ENCODE measurements at regions not wholly inside any gene's neighbourhood (a gene's known extent, or its start where the extent isn't known, plus 50 kb on each side); places are given as distances from the start of the nearest gene placed in this dataset.
"Not testable (repeated sequence)": the region's sequence is repeated elsewhere in the genome, so short reads cannot be mapped to it uniquely, and the experiment has no call there.

DNA sequence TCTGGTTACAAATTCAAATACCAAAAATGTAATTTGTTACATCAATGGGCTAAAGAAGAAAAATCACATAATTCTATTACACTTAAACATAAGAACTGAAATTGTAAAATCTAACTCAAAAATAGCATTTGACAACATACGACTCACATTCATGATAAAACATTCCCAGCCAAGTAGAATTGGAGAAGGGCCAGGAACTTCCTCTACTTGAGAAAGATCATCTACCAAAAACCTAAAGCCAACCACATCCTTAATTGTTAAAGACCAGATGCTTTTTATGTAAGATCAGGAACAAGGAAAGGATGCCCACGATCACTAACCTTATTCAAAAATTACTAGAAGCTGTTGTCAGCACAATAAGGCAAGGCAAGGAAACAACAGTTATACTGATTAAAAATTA, 1819.8 kb upstream of the C9orf72 start:
- DNase-seq = no peak
- Mint-ChIP-seq H3K9me3 (no peaks in the 10 kb centered on the region), H3K4me3 (no peak overlapping the region), H3K36me3 (ENCODE audit: insufficient read depth) (no peaks in the 10 kb centered on the region), H3K27me3 (ENCODE audit: low read depth) (no peaks in the 10 kb centered on the region), H3K4me1 (ENCODE audit: low read depth) (no peaks in the 10 kb centered on the region)
- no peak for ATAC-seq

DNA sequence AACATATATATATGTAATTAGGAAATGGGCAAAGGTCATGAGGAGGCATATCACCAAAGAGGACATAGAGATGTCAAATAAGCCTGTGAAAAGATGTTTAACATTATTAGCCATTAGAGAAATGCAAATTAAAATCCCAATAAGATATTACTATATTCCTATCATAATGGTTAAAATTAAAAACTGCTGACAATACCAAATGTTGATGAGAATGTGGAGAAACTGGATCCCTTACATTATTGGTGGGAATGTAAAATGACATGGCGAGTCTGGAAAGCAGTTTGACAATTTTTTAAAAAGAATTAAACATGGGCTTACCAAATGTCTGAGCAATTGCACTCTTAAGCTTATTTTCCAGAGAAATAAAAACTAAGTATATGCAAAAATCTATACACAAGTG, 1821.6 kb upstream of the C9orf72 start:
- DNase-seq = no peak
- H3K9me3 Mint-ChIP-seq = no peaks in the 10 kb centered on the region
- ATAC-seq = no peak
- no peak overlapping the region for H3K4me3 Mint-ChIP-seq
- no peaks in the 10 kb centered on the region for H3K27me3 Mint-ChIP-seq (ENCODE audit: low read depth)
- H3K4me1 Mint-ChIP-seq (ENCODE audit: low read depth) = no peaks in the 10 kb centered on the region
- H3K36me3 Mint-ChIP-seq (ENCODE audit: insufficient read depth) = no peaks in the 10 kb centered on the region

DNA sequence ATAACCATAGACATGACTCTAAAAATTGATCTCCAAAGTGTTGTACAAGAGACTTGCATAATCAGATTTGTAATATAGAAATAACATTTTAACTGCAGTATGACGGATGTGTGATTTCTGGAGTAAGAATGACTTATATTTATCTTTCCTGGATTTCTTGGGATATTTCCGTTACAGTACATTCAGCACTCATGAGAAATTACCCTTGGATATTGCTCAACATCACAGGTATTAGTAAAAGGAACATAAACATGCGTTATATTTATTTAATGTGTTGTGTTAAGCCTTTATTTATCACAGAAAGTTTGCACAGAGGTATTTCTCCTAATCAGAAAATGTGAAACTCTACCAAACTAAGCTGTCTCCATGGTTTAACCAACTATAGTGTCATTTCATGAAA, 1823.9 kb upstream of the C9orf72 start:
- Mint-ChIP-seq H3K4me1 (ENCODE audit: low read depth) (no peaks in the 10 kb centered on the region), H3K27me3 (ENCODE audit: low read depth) (no peaks in the 10 kb centered on the region), H3K4me3 (no peak overlapping the region), H3K36me3 (ENCODE audit: insufficient read depth) (no peaks in the 10 kb centered on the region), H3K9me3 (peaks cover 5% of the 10 kb centered on the region)
- no peak for ATAC-seq
- DNase-seq = no peak

DNA sequence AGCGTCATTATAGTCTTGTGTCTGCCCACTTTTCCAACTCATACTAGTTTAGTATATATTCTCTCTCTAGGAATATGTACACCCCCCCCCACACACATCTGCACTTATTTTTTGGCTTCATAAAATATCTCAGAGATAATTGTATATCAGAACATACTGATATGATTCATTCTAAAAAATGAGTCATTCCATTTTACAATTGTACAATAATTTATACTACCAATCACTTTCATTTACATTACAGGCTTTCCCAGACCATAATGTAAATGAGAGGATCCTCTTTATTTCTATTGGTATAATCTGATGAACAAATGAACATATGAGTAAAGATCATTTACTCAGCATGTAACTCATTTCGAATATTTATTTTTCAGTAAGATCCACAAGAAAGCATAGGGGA, 1842.9 kb upstream of the C9orf72 start:
- H3K4me1 Mint-ChIP-seq (ENCODE audit: low read depth) = no peaks in the 10 kb centered on the region
- DNase-seq (no peak), ATAC-seq (no peak)
- H3K9me3 Mint-ChIP-seq = peaks cover 10% of the 10 kb centered on the region
- H3K4me3 Mint-ChIP-seq = no peak overlapping the region
- no peaks in the 10 kb centered on the region for H3K36me3 Mint-ChIP-seq (ENCODE audit: insufficient read depth)
- no peaks in the 10 kb centered on the region for H3K27me3 Mint-ChIP-seq (ENCODE audit: low read depth)

DNA sequence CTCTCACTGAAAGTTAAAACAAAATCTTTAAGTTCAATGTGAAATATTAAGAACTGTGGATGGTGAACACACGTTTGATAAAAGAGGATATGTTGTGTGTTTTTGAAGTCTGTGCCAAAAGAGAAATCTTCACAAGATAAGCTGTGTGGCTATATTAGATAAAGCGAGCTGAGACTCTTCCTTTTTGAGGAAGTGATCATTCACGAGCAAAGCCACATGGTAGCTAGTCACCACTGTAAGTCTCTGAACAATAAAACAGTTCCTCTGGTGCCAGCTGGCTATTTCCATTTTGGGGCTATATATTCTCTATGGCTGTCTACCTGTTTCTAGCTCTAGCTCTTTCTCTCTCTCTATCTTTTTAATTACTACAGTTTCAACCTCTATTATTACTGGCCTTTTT, 1849.2 kb upstream of the C9orf72 start:
- no peaks in the 10 kb centered on the region for H3K4me1 Mint-ChIP-seq (ENCODE audit: low read depth)
- no peaks in the 10 kb centered on the region for H3K36me3 Mint-ChIP-seq (ENCODE audit: insufficient read depth)
- no peak overlapping the region for H3K4me3 Mint-ChIP-seq
- no peak for DNase-seq
- H3K9me3 Mint-ChIP-seq = peaks cover 15% of the 10 kb centered on the region
- no peaks in the 10 kb centered on the region for H3K27me3 Mint-ChIP-seq (ENCODE audit: low read depth)
- ATAC-seq = no peak

DNA sequence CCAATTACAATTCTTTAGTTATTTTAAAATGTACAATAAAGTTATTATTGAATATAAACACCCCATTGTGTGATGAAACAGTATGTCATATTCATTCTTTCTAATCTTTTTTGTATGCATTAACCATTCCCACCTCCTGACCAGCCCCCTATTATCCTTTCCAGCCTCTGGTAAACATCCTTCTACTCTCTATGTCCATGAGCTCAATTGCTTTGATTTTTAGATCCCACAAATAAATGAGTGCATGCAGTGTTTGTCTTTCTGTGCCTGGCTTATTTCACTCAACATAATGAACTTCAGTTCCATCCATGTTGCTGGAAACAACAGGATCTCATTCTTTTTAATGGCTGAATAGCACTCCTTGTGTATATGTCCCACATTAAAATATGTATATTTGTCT, 1858.9 kb upstream of the C9orf72 start:
- ATAC-seq (no peak), DNase-seq (no peak)
- Mint-ChIP-seq H3K9me3 (peaks cover 4% of the 10 kb centered on the region), H3K4me3 (no peak overlapping the region), H3K27me3 (ENCODE audit: low read depth) (no peaks in the 10 kb centered on the region), H3K36me3 (ENCODE audit: insufficient read depth) (no peaks in the 10 kb centered on the region), H3K4me1 (ENCODE audit: low read depth) (no peaks in the 10 kb centered on the region)

DNA sequence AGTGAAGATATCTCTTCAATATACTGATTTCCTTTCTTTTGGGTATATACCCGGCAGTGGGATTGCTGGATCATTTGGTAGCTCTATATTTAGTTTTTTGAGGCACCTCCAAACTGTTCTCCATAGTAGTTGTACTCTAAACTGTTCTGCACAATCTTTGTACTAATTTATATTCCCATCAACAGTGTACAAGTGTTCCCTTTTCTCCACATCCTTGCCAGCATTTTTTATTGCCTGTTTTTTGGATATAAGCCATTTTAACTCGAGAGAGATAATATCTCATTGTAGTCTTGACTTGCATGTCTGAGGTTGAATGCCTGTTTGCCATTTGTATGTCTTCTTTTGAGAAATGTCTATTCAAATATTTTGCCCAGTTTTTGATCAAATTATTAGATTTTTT, 1859.4 kb upstream of the C9orf72 start:
- H3K4me1 Mint-ChIP-seq (ENCODE audit: low read depth); DNase-seq; H3K27me3 Mint-ChIP-seq (ENCODE audit: low read depth); H3K36me3 Mint-ChIP-seq (ENCODE audit: insufficient read depth); ATAC-seq; H3K4me3 Mint-ChIP-seq; H3K9me3 Mint-ChIP-seq: not testable (repeated sequence)

DNA sequence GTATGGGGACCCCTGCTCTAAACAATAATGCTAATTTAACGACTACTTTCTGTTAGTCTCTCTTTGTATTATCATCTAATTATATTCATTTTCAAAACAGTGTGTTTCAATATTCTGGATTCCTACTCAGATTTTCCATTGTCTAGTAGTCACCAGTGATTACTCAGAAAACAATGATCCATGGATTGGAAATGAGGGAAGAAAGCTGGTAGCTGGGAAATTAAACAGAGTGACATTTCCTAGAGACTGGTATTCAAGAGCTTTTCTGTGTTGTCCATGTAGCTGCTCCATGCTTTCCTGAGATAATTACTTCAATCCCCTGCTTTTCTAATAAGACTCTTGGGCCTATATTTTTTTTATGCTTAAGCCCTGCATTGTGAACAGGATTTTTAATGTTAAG, 1862.1 kb upstream of the C9orf72 start:
- Mint-ChIP-seq H3K4me1 (ENCODE audit: low read depth) (no peaks in the 10 kb centered on the region), H3K4me3 (no peak overlapping the region), H3K36me3 (ENCODE audit: insufficient read depth) (no peaks in the 10 kb centered on the region), H3K27me3 (ENCODE audit: low read depth) (no peaks in the 10 kb centered on the region), H3K9me3 (no peaks in the 10 kb centered on the region)
- ATAC-seq (no peak), DNase-seq (no peak)

DNA sequence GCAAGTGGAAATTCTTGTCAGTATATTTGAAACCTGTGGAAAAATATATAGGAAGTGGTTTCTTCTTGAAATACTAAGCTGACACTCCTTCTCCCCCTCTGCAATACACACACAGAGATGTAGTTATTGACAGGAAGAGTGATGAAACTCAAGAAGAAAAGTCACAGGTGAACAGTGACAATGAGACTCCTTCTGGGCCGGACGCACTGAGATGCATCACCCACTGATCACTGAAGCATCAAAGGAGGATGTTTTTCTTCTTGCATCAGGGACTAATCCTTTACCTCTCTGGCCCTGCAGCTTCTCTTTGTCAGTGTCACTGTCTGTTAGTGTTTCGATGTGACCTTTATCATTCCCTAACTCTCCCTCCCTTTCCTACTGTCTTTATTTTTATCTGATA, 1864.2 kb upstream of the C9orf72 start:
- no peaks in the 10 kb centered on the region for H3K4me1 Mint-ChIP-seq (ENCODE audit: low read depth)
- no peaks in the 10 kb centered on the region for H3K27me3 Mint-ChIP-seq (ENCODE audit: low read depth)
- H3K4me3 Mint-ChIP-seq = no peak overlapping the region
- H3K36me3 Mint-ChIP-seq (ENCODE audit: insufficient read depth) = no peaks in the 10 kb centered on the region
- no peak for DNase-seq
- no peak for ATAC-seq
- H3K9me3 Mint-ChIP-seq = peaks cover 3% of the 10 kb centered on the region

DNA sequence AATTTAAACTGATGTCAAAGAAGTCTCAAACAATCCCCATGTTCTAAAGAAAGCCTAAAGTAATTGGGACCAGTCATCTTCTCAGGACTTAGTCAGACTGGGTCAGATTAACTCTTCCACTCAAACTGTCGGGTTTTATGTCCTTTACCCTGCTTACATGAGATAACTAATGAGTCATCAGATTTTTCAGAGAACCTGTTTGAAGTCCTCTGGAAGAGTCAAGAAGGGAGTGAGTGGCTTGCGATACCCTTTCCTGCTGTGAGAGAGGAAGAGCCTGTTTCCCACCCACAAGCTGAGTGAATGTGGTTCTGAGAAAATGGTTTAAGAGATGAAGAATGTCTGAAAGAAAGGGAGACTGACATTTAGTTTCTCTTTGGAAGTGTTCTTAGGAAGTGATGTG, 1866.7 kb upstream of the C9orf72 start:
- Mint-ChIP-seq H3K4me3 (no peak overlapping the region), H3K9me3 (peaks cover 3% of the 10 kb centered on the region)
- ATAC-seq = no peak

DNA sequence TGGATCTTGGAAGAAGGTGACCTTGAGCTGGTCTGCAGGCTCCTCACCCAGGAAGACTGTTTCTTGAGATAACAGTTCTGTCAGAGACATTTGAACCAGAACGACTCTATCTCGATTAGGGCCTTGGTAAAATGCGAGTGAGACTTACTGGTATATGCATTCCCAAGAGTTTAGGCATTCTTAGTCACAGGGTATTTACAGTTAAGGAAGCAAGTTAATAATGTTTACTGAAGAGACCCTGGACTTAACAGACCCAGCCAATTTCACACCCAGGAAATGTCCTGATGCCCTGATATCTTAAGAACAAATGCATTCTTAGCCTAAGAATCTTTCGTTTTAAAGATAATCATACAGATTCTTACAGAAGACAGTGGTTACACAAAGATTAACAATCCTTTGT, 1867.2 kb upstream of the C9orf72 start:
- Mint-ChIP-seq H3K4me3 (no peak overlapping the region), H3K27me3 (ENCODE audit: low read depth) (no peaks in the 10 kb centered on the region), H3K9me3 (peaks cover 3% of the 10 kb centered on the region), H3K4me1 (ENCODE audit: low read depth) (no peaks in the 10 kb centered on the region), H3K36me3 (ENCODE audit: insufficient read depth) (no peaks in the 10 kb centered on the region)
- no peak for DNase-seq
- ATAC-seq = no peak

More for the DNA sequence above, 1866.7 kb upstream of the C9orf72 start:
- no peak for DNase-seq
- no peaks in the 10 kb centered on the region for H3K27me3 Mint-ChIP-seq (ENCODE audit: low read depth)
- H3K36me3 Mint-ChIP-seq (ENCODE audit: insufficient read depth) = no peaks in the 10 kb centered on the region
- no peaks in the 10 kb centered on the region for H3K4me1 Mint-ChIP-seq (ENCODE audit: low read depth)

DNA sequence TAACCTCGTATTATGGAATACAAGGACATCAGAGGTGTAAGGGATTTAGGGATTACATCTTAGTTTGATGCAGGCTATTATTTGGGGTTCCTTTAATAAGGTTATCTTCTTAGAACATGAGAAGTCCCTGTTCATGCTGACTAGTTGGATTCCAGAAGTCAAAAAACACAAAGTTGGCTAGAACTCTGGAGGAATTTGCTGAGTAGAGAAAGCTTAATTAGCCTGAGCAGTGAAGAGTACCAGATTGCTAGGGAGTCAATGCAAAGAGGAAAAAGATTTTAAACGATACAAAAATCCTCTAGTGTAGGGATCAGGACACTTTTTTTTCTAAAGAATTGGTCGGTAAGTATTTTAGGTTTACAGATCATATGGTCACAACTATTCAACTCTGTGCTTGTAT, 1872.5 kb upstream of the C9orf72 start:
- ATAC-seq (no peak), DNase-seq (no peak)
- no peaks in the 10 kb centered on the region for H3K4me1 Mint-ChIP-seq (ENCODE audit: low read depth)
- H3K9me3 Mint-ChIP-seq = peaks cover 7% of the 10 kb centered on the region
- H3K4me3 Mint-ChIP-seq = no peak overlapping the region
- no peaks in the 10 kb centered on the region for H3K27me3 Mint-ChIP-seq (ENCODE audit: low read depth)
- no peaks in the 10 kb centered on the region for H3K36me3 Mint-ChIP-seq (ENCODE audit: insufficient read depth)

DNA sequence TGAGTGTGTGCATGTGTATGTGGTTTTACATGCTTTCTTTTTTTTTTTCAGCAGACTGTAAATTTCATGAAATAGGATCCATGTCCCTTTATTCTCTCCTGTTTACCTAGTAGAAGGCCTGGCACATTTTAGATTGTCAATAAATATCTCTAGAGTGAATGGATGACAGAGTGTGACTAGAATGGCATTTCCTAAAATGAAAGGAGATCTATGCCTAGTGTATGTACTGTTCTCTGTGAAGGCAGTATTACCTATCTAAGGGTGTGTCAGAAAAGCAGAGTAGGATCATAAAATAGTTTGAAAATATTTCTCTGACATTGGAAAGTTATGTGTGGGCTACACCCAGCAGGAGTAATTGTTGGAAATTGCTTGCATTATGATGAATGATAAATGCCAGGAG, 1876.0 kb upstream of the C9orf72 start:
- no peaks in the 10 kb centered on the region for H3K4me1 Mint-ChIP-seq (ENCODE audit: low read depth)
- no peak overlapping the region for H3K4me3 Mint-ChIP-seq
- no peaks in the 10 kb centered on the region for H3K36me3 Mint-ChIP-seq (ENCODE audit: insufficient read depth)
- ATAC-seq = no peak
- no peaks in the 10 kb centered on the region for H3K27me3 Mint-ChIP-seq (ENCODE audit: low read depth)
- no peak for DNase-seq
- H3K9me3 Mint-ChIP-seq = peaks cover 4% of the 10 kb centered on the region

DNA sequence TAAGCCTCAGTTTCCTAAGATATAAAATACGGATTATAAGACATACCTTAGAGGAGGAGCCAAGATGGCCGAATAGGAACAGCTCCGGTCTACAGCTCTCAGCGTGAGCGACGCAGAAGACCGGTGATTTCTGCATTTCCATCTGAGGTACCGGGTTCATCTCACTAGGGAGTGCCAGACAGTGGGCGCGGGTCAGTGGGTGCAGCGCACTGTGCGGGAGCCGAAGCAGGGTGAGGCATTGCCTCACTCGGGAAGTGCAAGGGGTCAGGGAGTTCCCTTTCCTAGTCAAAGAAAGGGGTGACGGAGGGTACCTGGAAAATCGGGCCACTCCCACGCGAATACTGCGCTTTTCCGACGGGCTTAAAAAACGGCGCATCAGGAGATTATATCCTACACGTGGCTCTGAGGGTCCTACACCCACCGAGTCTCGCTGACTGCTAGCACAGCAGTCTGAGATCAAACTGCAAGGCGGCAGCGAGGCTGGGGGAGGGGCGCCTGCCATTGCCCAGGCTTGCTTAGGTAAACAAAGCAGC, 1877.1 kb upstream of the C9orf72 start:
- not testable (repeated sequence) for H3K4me3 Mint-ChIP-seq; H3K9me3 Mint-ChIP-seq; H3K36me3 Mint-ChIP-seq (ENCODE audit: insufficient read depth); H3K27me3 Mint-ChIP-seq (ENCODE audit: low read depth); ATAC-seq; DNase-seq; H3K4me1 Mint-ChIP-seq (ENCODE audit: low read depth)

DNA sequence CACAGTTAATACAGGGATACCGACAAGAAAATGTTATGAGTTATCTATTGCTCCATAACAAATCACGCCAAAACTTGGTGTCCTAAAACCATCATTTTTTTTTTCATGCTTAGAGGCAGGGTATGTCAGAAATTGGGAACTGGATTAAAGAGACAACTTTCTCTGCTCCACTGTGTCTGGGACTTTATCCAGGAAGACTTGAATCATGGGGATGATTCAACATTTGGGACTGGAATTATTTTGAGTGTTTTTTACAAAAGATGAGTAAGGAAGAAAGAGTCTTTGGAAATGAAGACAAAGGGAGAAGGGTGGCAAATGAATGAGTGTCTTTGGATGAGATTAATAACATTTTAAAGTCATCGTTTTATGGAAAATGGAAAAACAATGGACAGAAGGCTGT, 1883.7 kb upstream of the C9orf72 start:
- Mint-ChIP-seq H3K27me3 (ENCODE audit: low read depth) (no peaks in the 10 kb centered on the region), H3K4me3 (no peak overlapping the region), H3K36me3 (ENCODE audit: insufficient read depth) (no peaks in the 10 kb centered on the region), H3K9me3 (peaks cover 19% of the 10 kb centered on the region), H3K4me1 (ENCODE audit: low read depth) (no peaks in the 10 kb centered on the region)
- DNase-seq = no peak
- no peak for ATAC-seq

DNA sequence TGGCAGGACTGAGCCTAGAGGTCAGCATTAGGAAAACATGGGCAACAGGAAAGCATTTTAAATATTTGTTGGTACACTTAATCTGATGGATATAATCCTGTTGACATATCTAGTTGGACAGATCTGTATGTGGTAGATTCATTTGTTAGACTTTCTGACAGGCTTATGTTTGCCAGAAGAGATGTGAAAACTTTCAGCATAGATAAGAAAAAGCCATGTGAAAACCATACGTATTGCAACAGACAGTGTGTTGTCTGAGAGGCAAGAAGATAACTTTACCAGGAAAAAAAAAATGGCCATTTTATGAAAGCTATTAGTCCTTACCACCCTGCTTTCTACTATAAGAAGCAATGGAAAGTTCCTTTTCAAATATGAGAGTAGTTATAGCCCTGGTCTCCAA, 1902.2 kb upstream of the C9orf72 start:
- H3K4me1 Mint-ChIP-seq (ENCODE audit: low read depth) = no peaks in the 10 kb centered on the region
- H3K4me3 Mint-ChIP-seq = no peak overlapping the region
- ATAC-seq = no peak

More for the DNA sequence above, 1902.2 kb upstream of the C9orf72 start:
- H3K36me3 Mint-ChIP-seq (ENCODE audit: insufficient read depth) = no peaks in the 10 kb centered on the region
- DNase-seq = no peak
- H3K9me3 Mint-ChIP-seq = peaks cover 12% of the 10 kb centered on the region
- H3K27me3 Mint-ChIP-seq (ENCODE audit: low read depth) = no peaks in the 10 kb centered on the region

All from activated T-cell treated with anti-CD3 and anti-CD28 coated beads, Interleukin-2, amount 50 U/mL, for 4 hours (primary cell).